ENCODE measurements at regions not wholly inside any gene's neighbourhood (a gene's known extent, or its start where the extent isn't known, plus 50 kb on each side); places are given as distances from the start of the nearest gene placed in this dataset.

- DNase-seq = no peak
These were observed 315.1 kb upstream of the CBLB start for GRCh38 chr3:106183762-106184391.

GRCh38 chr3:106184540-106185457 lies 316.0 kb upstream of the CBLB start:
- no peak for DNase-seq

- no peak for DNase-seq
These were observed 317.1 kb upstream of the CBLB start for GRCh38 chr3:106185949-106186348.

GRCh38 chr3:106190296-106190695 lies 321.5 kb upstream of the CBLB start:
- no peak for DNase-seq

GRCh38 chr3:106191211-106191610 lies 322.4 kb upstream of the CBLB start:
- no peak for DNase-seq

- no peak for DNase-seq
These were observed 323.1 kb upstream of the CBLB start for GRCh38 chr3:106191913-106192312.

- DNase-seq = no peak
These were observed 325.1 kb upstream of the CBLB start for GRCh38 chr3:106193876-106194275.

GRCh38 chr3:106194726-106195125 lies 325.9 kb upstream of the CBLB start:
- DNase-seq = no peak

- DNase-seq = peak; percentile 46
These were observed 328.9 kb upstream of the CBLB start for GRCh38 chr3:106197532-106198194.

- no peak for DNase-seq
These were observed 335.5 kb upstream of the CBLB start for GRCh38 chr3:106204160-106204868.

- no peak for DNase-seq
These were observed 337.3 kb upstream of the CBLB start for GRCh38 chr3:106206146-106206545.

- no peak for DNase-seq
These were observed 337.8 kb upstream of the CBLB start for GRCh38 chr3:106206613-106207012.

- DNase-seq = no peak
These were observed 339.4 kb upstream of the CBLB start for GRCh38 chr3:106208251-106208650.

GRCh38 chr3:106208967-106209366 lies 340.2 kb upstream of the CBLB start:
- DNase-seq = peak; percentile 55

GRCh38 chr3:106209482-106209881 lies 340.7 kb upstream of the CBLB start:
- no peak for DNase-seq

GRCh38 chr3:106210923-106211322 lies 342.1 kb upstream of the CBLB start:
- no peak for DNase-seq

GRCh38 chr3:106212665-106213222 lies 343.9 kb upstream of the CBLB start:
- DNase-seq = no peak

- DNase-seq = no peak
These were observed 345.1 kb upstream of the CBLB start for GRCh38 chr3:106213954-106214353.

- no peak for DNase-seq
These were observed 345.8 kb upstream of the CBLB start for GRCh38 chr3:106214641-106215040.

GRCh38 chr3:106215047-106215446 lies 346.2 kb upstream of the CBLB start:
- peak; percentile 44 for DNase-seq

- DNase-seq = peak; percentile 42
These were observed 348.9 kb upstream of the CBLB start for GRCh38 chr3:106217745-106218144.

GRCh38 chr3:106227068-106227467 lies 358.3 kb upstream of the CBLB start:
- DNase-seq = no peak

- DNase-seq = peak; percentile 86
These were observed 359.5 kb upstream of the CBLB start for GRCh38 chr3:106228271-106228670.
